ENCODE measurements at regions not wholly inside any gene's neighbourhood (a gene's known extent, or its start where the extent isn't known, plus 50 kb on each side); places are given as distances from the start of the nearest gene placed in this dataset.

GRCh38 chrX:125378205-125378604 lies 58.5 kb downstream of the TEX13C start:
- Histone ChIP-seq H3K36me3 (no peaks in the 10 kb centered on the region), H3K4me1 (no peaks in the 10 kb centered on the region), H3K27me3 (no peaks in the 10 kb centered on the region), H3K27ac (no peak overlapping the region), H3K4me3 (no peak overlapping the region), H3K9me3 (no peaks in the 10 kb centered on the region)
- intact Hi-C loops (cut with DNase I): no loop called here
- no peak for DNase-seq (ENCODE audit: low spot score in 2 of 2)
- TF ChIP-seq, protein P1, sequence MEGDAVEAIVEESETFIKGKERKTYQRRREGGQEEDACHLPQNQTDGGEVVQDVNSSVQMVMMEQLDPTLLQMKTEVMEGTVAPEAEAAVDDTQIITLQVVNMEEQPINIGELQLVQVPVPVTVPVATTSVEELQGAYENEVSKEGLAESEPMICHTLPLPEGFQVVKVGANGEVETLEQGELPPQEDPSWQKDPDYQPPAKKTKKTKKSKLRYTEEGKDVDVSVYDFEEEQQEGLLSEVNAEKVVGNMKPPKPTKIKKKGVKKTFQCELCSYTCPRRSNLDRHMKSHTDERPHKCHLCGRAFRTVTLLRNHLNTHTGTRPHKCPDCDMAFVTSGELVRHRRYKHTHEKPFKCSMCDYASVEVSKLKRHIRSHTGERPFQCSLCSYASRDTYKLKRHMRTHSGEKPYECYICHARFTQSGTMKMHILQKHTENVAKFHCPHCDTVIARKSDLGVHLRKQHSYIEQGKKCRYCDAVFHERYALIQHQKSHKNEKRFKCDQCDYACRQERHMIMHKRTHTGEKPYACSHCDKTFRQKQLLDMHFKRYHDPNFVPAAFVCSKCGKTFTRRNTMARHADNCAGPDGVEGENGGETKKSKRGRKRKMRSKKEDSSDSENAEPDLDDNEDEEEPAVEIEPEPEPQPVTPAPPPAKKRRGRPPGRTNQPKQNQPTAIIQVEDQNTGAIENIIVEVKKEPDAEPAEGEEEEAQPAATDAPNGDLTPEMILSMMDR (IDR thresholded peaks at IDR 0.05): no peak

DNA sequence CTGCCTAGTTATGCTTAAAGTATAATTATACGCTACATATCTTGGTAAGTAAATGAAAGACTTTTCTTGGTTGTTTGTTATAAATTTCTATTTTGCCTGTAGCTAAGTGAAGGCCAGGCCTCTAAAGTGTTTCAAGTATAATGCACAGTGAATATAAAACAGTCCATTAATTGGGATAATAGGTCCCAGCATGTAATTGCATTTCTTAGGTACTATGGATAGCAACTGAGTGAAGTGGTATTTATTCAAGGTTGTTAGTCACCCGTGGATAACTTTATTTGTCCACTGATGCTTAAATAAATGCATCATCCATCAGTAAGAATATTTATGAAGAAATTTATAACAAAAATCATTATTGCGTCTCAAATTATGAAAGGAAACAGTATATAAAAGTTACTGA lies 59.1 kb downstream of the TEX13C start:
- Histone ChIP-seq H3K4me1 (no peaks in the 10 kb centered on the region), H3K9me3 (no peaks in the 10 kb centered on the region), H3K27ac (no peak overlapping the region), H3K27me3 (no peaks in the 10 kb centered on the region), H3K4me3 (no peak overlapping the region), H3K36me3 (no peaks in the 10 kb centered on the region)
- intact Hi-C loops (cut with DNase I): no loop called here
- DNase-seq (ENCODE audit: low spot score in 2 of 2): no peak
- TF ChIP-seq, protein P1 (IDR thresholded peaks at IDR 0.05): no peak

DNA sequence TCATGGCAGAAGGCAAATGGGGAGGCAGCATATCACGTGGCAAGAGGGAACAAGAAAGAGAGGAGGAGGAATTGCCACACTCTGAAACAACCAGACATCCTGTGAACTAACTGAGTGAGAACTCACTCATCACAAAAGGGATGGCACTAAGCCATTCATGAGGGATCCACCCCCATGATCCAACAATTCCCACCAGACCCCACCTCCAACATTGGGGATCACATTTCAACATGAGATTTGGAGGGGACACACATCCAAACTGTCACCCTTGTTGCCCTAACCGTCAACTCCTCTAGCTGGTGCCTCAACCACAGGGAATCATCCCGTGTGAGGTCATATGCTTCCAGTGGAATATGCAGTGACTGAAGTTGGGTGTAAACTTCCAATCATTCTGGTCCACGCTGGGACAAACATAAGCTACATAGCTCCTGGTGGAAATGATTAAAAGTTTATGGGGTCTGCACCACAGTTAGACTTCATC lies 62.5 kb downstream of the TEX13C start:
- Histone ChIP-seq H3K9me3 (no peaks in the 10 kb centered on the region), H3K36me3 (no peaks in the 10 kb centered on the region), H3K27ac (no peak overlapping the region), H3K4me3 (no peak overlapping the region), H3K4me1 (no peaks in the 10 kb centered on the region), H3K27me3 (no peaks in the 10 kb centered on the region)
- intact Hi-C loops (cut with DNase I): no loop called here
- DNase-seq (ENCODE audit: low spot score in 2 of 2): no peak
- TF ChIP-seq, protein P1 (IDR thresholded peaks at IDR 0.05): no peak

DNA sequence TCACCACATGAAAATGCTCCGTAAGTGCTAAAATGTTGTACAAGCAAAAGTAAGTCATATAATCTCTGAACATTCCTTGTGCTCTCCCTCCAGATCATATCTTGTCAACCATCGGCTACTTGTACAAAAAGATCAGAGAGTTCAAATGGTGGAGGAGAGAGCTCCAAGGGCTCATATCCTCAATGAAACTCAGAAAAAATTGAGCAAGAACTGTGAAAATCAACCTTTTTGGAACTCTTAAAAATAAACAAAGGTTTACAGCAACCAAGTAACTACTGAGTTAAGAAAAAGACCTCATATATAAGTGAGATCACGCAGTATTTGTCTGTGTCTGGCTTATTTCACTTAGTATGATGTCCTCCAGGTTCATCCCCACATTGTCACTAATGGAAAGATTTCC lies 63.2 kb downstream of the TEX13C start:
- H3K27me3 ChIP-seq: no peaks in the 10 kb centered on the region
- no peaks in the 10 kb centered on the region for H3K36me3 ChIP-seq
- H3K27ac ChIP-seq: no peak overlapping the region
- H3K4me3 ChIP-seq: no peak overlapping the region
- TF ChIP-seq, protein P1 (IDR thresholded peaks at IDR 0.05): no peak
- H3K4me1 ChIP-seq: no peaks in the 10 kb centered on the region
- intact Hi-C loops (cut with DNase I): no loop called here
- no peaks in the 10 kb centered on the region for H3K9me3 ChIP-seq
- DNase-seq (ENCODE audit: low spot score in 2 of 2): no peak

- Histone ChIP-seq H3K9me3 (no peaks in the 10 kb centered on the region), H3K4me3 (no peak overlapping the region), H3K27ac (no peak overlapping the region), H3K27me3 (no peaks in the 10 kb centered on the region), H3K4me1 (no peaks in the 10 kb centered on the region), H3K36me3 (no peaks in the 10 kb centered on the region)
- no peak for DNase-seq (ENCODE audit: low spot score in 2 of 2)
- intact Hi-C loops (cut with DNase I): no loop called here
- TF ChIP-seq, protein P1 (IDR thresholded peaks at IDR 0.05): no peak
These were observed 65.2 kb downstream of the TEX13C start for GRCh38 chrX:125384867-125385266.

DNA sequence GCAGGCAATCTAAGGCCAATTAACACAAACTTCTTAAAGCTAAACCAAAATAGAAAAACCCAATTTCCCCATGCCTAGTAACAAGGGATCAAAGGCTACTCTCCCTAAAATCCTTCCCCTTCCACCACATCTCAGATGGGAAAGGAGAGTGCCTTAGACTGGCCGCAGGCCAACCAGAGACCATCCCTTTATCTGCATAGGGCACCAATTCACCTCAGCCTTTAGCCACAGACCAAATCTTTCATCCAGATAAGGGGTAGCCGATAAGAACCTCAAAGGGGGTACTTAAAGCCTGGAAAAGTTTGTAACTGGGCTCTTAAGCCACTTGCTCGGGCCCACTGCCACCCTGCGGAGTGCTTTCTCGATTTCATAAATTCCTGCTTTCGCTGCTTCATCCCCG lies 68.3 kb downstream of the TEX13C start:
- H3K4me1 ChIP-seq: no peaks in the 10 kb centered on the region
- TF ChIP-seq, protein P1 (IDR thresholded peaks at IDR 0.05): no peak
- no peaks in the 10 kb centered on the region for H3K27me3 ChIP-seq
- H3K36me3 ChIP-seq: no peaks in the 10 kb centered on the region
- no peak for DNase-seq (ENCODE audit: low spot score in 2 of 2)
- H3K4me3 ChIP-seq: no peak overlapping the region
- no peak overlapping the region for H3K27ac ChIP-seq
- no peaks in the 10 kb centered on the region for H3K9me3 ChIP-seq
- intact Hi-C loops (cut with DNase I): no loop called here

All from ascending aorta (tissue), 2 donors.